ENCODE measurements at regions not wholly inside any gene's neighbourhood (a gene's known extent, or its start where the extent isn't known, plus 50 kb on each side); places are given as distances from the start of the nearest gene placed in this dataset.

- Histone ChIP-seq H3K27me3 (ENCODE audit: insufficient read depth, low read length) (no peaks in the 10 kb centered on the region), H3K9me3 (ENCODE audit: insufficient read depth, low read depth, low read length) (no peaks in the 10 kb centered on the region), H3K4me3 (ENCODE audit: low read length) (no peak overlapping the region), H3K27ac (ENCODE audit: low read depth, low read length) (no peak overlapping the region), H3K9ac (ENCODE audit: low read depth, low read length) (no peak overlapping the region), H3K4me1 (ENCODE audit: insufficient read depth, low read length) (no peaks in the 10 kb centered on the region), H3K36me3 (ENCODE audit: insufficient read depth, low read length) (no peaks in the 10 kb centered on the region)
- WGBS = 95% methylated on average over 6 of the region's 6 CpGs
Measured at GRCh38 chr15:91803260-91803659, 50.2 kb upstream of the SLCO3A1 start.
